ENCODE measurements at regions not wholly inside any gene's neighbourhood (a gene's known extent, or its start where the extent isn't known, plus 50 kb on each side); places are given as distances from the start of the nearest gene placed in this dataset.

DNA sequence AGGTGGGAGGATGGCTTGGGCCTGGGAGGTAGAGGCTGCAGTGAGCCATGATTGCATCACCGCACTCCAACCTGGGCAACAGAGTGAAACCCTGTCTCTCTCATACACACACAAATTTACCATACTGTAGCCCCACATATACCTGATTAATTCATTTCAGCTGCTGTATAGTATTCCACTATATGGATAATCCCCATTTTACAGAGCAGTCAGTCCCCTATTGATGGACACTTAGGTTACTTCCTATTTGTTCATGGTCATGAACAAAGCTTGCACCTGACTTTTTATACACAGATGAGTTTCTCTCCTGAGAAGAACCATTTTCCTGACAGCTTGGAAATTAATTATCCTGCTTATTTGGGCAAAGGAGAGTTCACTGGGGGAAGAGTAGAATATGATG is 59.2 kb downstream of the EMX2 start:
- ATAC-seq (no peak), DNase-seq (no peak)
- POLR2A ChIA-PET = no interaction called here
- CTCF ChIA-PET = no interaction called here
- Mint-ChIP-seq H3K36me3 (ENCODE audit: low read depth) (no peaks in the 10 kb centered on the region), H3K4me1 (ENCODE audit: low read depth) (no peaks in the 10 kb centered on the region), H3K27me3 (ENCODE audit: low read depth) (no peaks in the 10 kb centered on the region), H3K9me3 (ENCODE audit: insufficient read depth) (no peaks in the 10 kb centered on the region), H3K27ac (no peak overlapping the region), H3K4me3 (no peak overlapping the region)

GRCh38 chr10:117603081-117603480 is 60.5 kb downstream of the EMX2 start:
- Mint-ChIP-seq H3K4me1 (ENCODE audit: low read depth) (no peaks in the 10 kb centered on the region), H3K4me3 (no peak overlapping the region), H3K9me3 (ENCODE audit: insufficient read depth) (no peaks in the 10 kb centered on the region), H3K27ac (no peak overlapping the region), H3K36me3 (ENCODE audit: low read depth) (no peaks in the 10 kb centered on the region), H3K27me3 (ENCODE audit: low read depth) (no peaks in the 10 kb centered on the region)
- DNase-seq (no peak), ATAC-seq (no peak)
- POLR2A ChIA-PET = no interaction called here
- CTCF ChIA-PET = no interaction called here

GRCh38 chr10:117603726-117604125 is 61.2 kb downstream of the EMX2 start:
- H3K4me1 Mint-ChIP-seq (ENCODE audit: low read depth) = no peaks in the 10 kb centered on the region
- POLR2A ChIA-PET = no interaction called here
- H3K9me3 Mint-ChIP-seq (ENCODE audit: insufficient read depth) = no peaks in the 10 kb centered on the region
- CTCF ChIA-PET = no interaction called here
- no peaks in the 10 kb centered on the region for H3K27me3 Mint-ChIP-seq (ENCODE audit: low read depth)
- no peaks in the 10 kb centered on the region for H3K36me3 Mint-ChIP-seq (ENCODE audit: low read depth)
- DNase-seq (no peak), ATAC-seq (no peak)
- no peak overlapping the region for H3K4me3 Mint-ChIP-seq
- no peak overlapping the region for H3K27ac Mint-ChIP-seq

GRCh38 chr10:117609095-117609795 is 66.7 kb downstream of the EMX2 start:
- POLR2A ChIA-PET = no interaction called here
- H3K9me3 Mint-ChIP-seq (ENCODE audit: insufficient read depth) = no peaks in the 10 kb centered on the region
- CTCF ChIA-PET = no interaction called here
- H3K27ac Mint-ChIP-seq = no peak overlapping the region
- no peak overlapping the region for H3K4me3 Mint-ChIP-seq
- no peak for ATAC-seq
- H3K4me1 Mint-ChIP-seq (ENCODE audit: low read depth) = no peaks in the 10 kb centered on the region
- DNase-seq = no peak
- H3K36me3 Mint-ChIP-seq (ENCODE audit: low read depth) = no peaks in the 10 kb centered on the region
- no peaks in the 10 kb centered on the region for H3K27me3 Mint-ChIP-seq (ENCODE audit: low read depth)

GRCh38 chr10:117609796-117610170 is 67.2 kb downstream of the EMX2 start:
- no peak for DNase-seq
- POLR2A ChIA-PET = no interaction called here
- ATAC-seq = no peak
- no peaks in the 10 kb centered on the region for H3K9me3 Mint-ChIP-seq (ENCODE audit: insufficient read depth)
- no peak overlapping the region for H3K27ac Mint-ChIP-seq
- H3K4me1 Mint-ChIP-seq (ENCODE audit: low read depth) = no peaks in the 10 kb centered on the region
- no peaks in the 10 kb centered on the region for H3K27me3 Mint-ChIP-seq (ENCODE audit: low read depth)
- no peak overlapping the region for H3K4me3 Mint-ChIP-seq
- H3K36me3 Mint-ChIP-seq (ENCODE audit: low read depth) = no peaks in the 10 kb centered on the region
- CTCF ChIA-PET = no interaction called here

DNA sequence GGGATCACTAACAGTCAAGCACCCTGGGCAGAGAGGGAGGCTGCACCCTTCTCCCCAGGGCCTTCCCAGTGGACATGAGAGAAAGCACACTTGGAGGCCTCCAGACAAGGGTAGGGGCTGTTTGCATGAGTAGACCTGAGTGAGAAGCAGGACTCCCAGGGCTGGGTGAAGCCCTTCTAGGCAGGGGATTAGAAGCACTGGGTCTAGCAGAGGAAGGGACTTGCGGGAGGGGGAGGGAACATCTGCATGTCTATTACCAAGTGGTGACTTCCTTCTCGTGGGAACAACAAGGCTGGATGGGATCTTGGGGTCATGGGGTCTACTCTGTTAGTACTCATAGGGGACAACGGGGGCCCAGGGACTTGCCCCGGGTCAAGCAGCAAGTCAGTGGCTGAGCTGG is 67.8 kb downstream of the EMX2 start:
- Mint-ChIP-seq H3K4me3 (no peak overlapping the region), H3K36me3 (ENCODE audit: low read depth) (no peaks in the 10 kb centered on the region), H3K9me3 (ENCODE audit: insufficient read depth) (no peaks in the 10 kb centered on the region), H3K4me1 (ENCODE audit: low read depth) (no peaks in the 10 kb centered on the region), H3K27ac (no peak overlapping the region), H3K27me3 (ENCODE audit: low read depth) (no peaks in the 10 kb centered on the region)
- POLR2A ChIA-PET = no interaction called here
- no peak for DNase-seq
- CTCF ChIA-PET = no interaction called here
- no peak for ATAC-seq

DNA sequence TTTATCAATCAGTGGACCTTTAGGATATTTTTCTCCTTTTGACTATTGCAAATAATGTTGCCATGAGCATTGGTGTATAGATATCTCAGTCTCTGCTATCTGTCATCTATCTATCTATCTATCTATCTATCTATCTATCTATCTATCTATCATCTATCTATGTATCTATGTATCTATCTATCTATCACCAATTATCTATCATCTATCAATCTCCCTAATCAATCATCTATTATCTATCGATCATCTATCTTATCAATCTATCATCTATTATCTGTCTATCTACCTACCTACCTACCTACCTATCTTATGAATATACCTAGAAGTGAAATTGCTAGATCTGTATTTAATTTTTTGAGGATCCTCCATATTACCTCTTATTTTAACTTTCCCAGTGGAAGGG is 69.6 kb downstream of the EMX2 start:
- Mint-ChIP-seq H3K27me3 (ENCODE audit: low read depth) (no peaks in the 10 kb centered on the region), H3K4me3 (no peak overlapping the region), H3K36me3 (ENCODE audit: low read depth) (no peaks in the 10 kb centered on the region), H3K4me1 (ENCODE audit: low read depth) (no peaks in the 10 kb centered on the region), H3K9me3 (ENCODE audit: insufficient read depth) (no peaks in the 10 kb centered on the region), H3K27ac (no peak overlapping the region)
- no peak for DNase-seq
- POLR2A ChIA-PET = no interaction called here
- CTCF ChIA-PET = no interaction called here
- no peak for ATAC-seq

GRCh38 chr10:117615649-117616048 is 73.1 kb downstream of the EMX2 start:
- DNase-seq (no peak), ATAC-seq (no peak)
- no peaks in the 10 kb centered on the region for H3K9me3 Mint-ChIP-seq (ENCODE audit: insufficient read depth)
- ChIA-PET CTCF (no interaction called here), POLR2A (no interaction called here)
- H3K27me3 Mint-ChIP-seq (ENCODE audit: low read depth) = no peaks in the 10 kb centered on the region
- no peaks in the 10 kb centered on the region for H3K4me1 Mint-ChIP-seq (ENCODE audit: low read depth)
- no peak overlapping the region for H3K4me3 Mint-ChIP-seq
- H3K27ac Mint-ChIP-seq = no peak overlapping the region
- no peaks in the 10 kb centered on the region for H3K36me3 Mint-ChIP-seq (ENCODE audit: low read depth)

DNA sequence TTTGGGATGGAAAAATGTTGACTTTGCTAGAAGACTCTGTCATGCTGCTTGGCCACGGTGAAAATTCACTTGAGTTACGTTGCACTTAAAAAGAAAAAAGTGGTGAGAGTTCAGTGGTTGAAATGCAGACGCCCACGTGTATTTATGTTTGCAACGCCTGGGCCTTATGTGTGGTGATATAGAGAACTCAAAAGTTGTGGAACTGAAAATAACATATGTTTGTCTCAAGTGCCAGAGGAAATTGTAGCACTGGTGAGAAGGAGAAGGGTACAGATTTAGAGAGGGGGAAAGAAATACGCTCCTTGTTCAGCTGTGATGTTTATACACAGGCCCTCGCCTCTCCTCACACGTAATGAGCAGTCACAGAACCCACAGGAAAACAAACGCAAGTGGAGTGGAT is 73.6 kb downstream of the EMX2 start:
- Mint-ChIP-seq H3K4me1 (ENCODE audit: low read depth) (no peaks in the 10 kb centered on the region), H3K27me3 (ENCODE audit: low read depth) (no peaks in the 10 kb centered on the region), H3K4me3 (no peak overlapping the region), H3K36me3 (ENCODE audit: low read depth) (no peaks in the 10 kb centered on the region), H3K9me3 (ENCODE audit: insufficient read depth) (no peaks in the 10 kb centered on the region), H3K27ac (no peak overlapping the region)
- CTCF ChIA-PET = no interaction called here
- DNase-seq (no peak), ATAC-seq (no peak)
- POLR2A ChIA-PET = no interaction called here

GRCh38 chr10:117617086-117617485 is 74.5 kb downstream of the EMX2 start:
- H3K4me3 Mint-ChIP-seq = no peak overlapping the region
- DNase-seq = no peak

GRCh38 chr10:117617659-117618058 is 75.1 kb downstream of the EMX2 start:
- H3K27ac Mint-ChIP-seq = no peak overlapping the region
- peaks cover 4% of the 10 kb centered on the region for H3K27me3 Mint-ChIP-seq (ENCODE audit: low read depth)
- H3K9me3 Mint-ChIP-seq (ENCODE audit: insufficient read depth) = no peaks in the 10 kb centered on the region
- H3K4me3 Mint-ChIP-seq = no peak overlapping the region
- H3K36me3 Mint-ChIP-seq (ENCODE audit: low read depth) = no peaks in the 10 kb centered on the region
- ChIA-PET CTCF (no interaction called here), POLR2A (no interaction called here)
- ATAC-seq = no peak
- no peak for DNase-seq
- H3K4me1 Mint-ChIP-seq (ENCODE audit: low read depth) = no peaks in the 10 kb centered on the region

More at GRCh38 chr10:117617086-117617485, 74.5 kb downstream of the EMX2 start:
- H3K9me3 Mint-ChIP-seq (ENCODE audit: insufficient read depth) = no peaks in the 10 kb centered on the region
- ChIA-PET CTCF (no interaction called here), POLR2A (no interaction called here)
- H3K27ac Mint-ChIP-seq = no peak overlapping the region
- ATAC-seq = no peak
- peaks cover 4% of the 10 kb centered on the region for H3K27me3 Mint-ChIP-seq (ENCODE audit: low read depth)
- no peaks in the 10 kb centered on the region for H3K36me3 Mint-ChIP-seq (ENCODE audit: low read depth)
- no peaks in the 10 kb centered on the region for H3K4me1 Mint-ChIP-seq (ENCODE audit: low read depth)

DNA sequence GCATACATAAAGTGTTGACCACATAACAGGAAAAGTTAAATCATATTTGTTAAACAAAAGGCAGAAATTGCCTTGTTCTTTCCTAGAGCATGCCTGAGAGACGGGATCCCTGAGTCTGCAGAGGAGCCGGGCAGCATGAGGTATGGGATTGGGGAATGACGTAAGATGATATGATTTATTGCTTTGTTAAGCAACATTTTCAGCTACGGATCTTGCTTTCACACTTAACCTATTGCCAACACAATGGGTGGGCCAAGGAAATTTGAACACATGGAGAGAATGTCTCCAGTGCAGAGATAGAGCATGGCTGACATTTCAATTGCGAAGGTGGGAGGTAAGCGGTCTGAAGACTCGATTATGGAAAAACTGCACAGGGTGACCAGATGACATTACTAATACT is 76.7 kb downstream of the EMX2 start:
- Mint-ChIP-seq H3K27me3 (ENCODE audit: low read depth) (peaks cover 7% of the 10 kb centered on the region), H3K4me1 (ENCODE audit: low read depth) (no peaks in the 10 kb centered on the region), H3K27ac (no peak overlapping the region), H3K4me3 (no peak overlapping the region), H3K9me3 (ENCODE audit: insufficient read depth) (no peaks in the 10 kb centered on the region), H3K36me3 (ENCODE audit: low read depth) (no peaks in the 10 kb centered on the region)
- ATAC-seq (no peak), DNase-seq (no peak)
- CTCF ChIA-PET = no interaction called here
- POLR2A ChIA-PET = no interaction called here

- ChIA-PET POLR2A (no interaction called here), CTCF (no interaction called here)
- Mint-ChIP-seq H3K4me3 (no peak overlapping the region), H3K9me3 (ENCODE audit: insufficient read depth) (no peaks in the 10 kb centered on the region), H3K36me3 (ENCODE audit: low read depth) (no peaks in the 10 kb centered on the region), H3K4me1 (ENCODE audit: low read depth) (no peaks in the 10 kb centered on the region), H3K27me3 (ENCODE audit: low read depth) (peaks cover 7% of the 10 kb centered on the region), H3K27ac (no peak overlapping the region)
- no peak for ATAC-seq
- no peak for DNase-seq
These were observed 77.3 kb downstream of the EMX2 start for GRCh38 chr10:117619707-117620405.
